HG03135 (cell line): ENCODE measurements at regions not wholly inside any gene's neighbourhood (a gene's known extent, or its start where the extent isn't known, plus 50 kb on each side); places are given as distances from the start of the nearest gene placed in this dataset.

Experiments used
- ATAC-seq: cut with Tn5 transposase; IDR thresholded peaks from one replicate; pipeline ENCODE4 v1.9.1; 2021; ENCODE audit warnings: mild to moderate bottlenecking, moderate library complexity; ENCODE audit not compliant: unreplicated experiment

GRCh38 chr5:88666761-88667495, 216.1 kb downstream of the MEF2C start:
- peak; percentile 60 for ATAC-seq

GRCh38 chr5:88665750-88666215, 217.2 kb downstream of the MEF2C start:
- ATAC-seq: no peak

- no peak for ATAC-seq
Observed at GRCh38 chr5:88664645-88665044, 218.3 kb downstream of the MEF2C start.

- ATAC-seq: no peak
Observed at GRCh38 chr5:88663793-88664216, 219.2 kb downstream of the MEF2C start.

- no peak for ATAC-seq
Observed at GRCh38 chr5:88662846-88663245, 220.1 kb downstream of the MEF2C start.

GRCh38 chr5:88661806-88662207, 221.2 kb downstream of the MEF2C start:
- ATAC-seq: no peak

- ATAC-seq: peak; percentile 73
Observed at GRCh38 chr5:88660947-88661805, 221.8 kb downstream of the MEF2C start.

- ATAC-seq: peak; percentile 15
Observed at GRCh38 chr5:88660264-88660946, 222.6 kb downstream of the MEF2C start.

GRCh38 chr5:88659529-88660263, 223.3 kb downstream of the MEF2C start:
- no peak for ATAC-seq

GRCh38 chr5:88658886-88659285, 224.1 kb downstream of the MEF2C start:
- ATAC-seq: no peak

GRCh38 chr5:88657906-88658775, 224.8 kb downstream of the MEF2C start:
- no peak for ATAC-seq

- ATAC-seq: no peak
Observed at GRCh38 chr5:88657136-88657535, 225.8 kb downstream of the MEF2C start.

GRCh38 chr5:88656221-88656950, 226.6 kb downstream of the MEF2C start:
- ATAC-seq: no peak

GRCh38 chr5:88653471-88653870, 229.5 kb downstream of the MEF2C start:
- no peak for ATAC-seq

GRCh38 chr5:88647901-88648300, 235.1 kb downstream of the MEF2C start:
- ATAC-seq: no peak

- no peak for ATAC-seq
Observed at GRCh38 chr5:88646866-88647265, 236.1 kb downstream of the MEF2C start.

- ATAC-seq: no peak
Observed at GRCh38 chr5:88644676-88645075, 238.3 kb downstream of the MEF2C start.

- no peak for ATAC-seq
Observed at GRCh38 chr5:88643315-88643714, 239.7 kb downstream of the MEF2C start.

- ATAC-seq: no peak
Observed at GRCh38 chr5:88634014-88634413, 249.0 kb downstream of the MEF2C start.
